Inflammatory macrophage treated with lipopolysaccharide for 4 hours (primary cell): ENCODE measurements at regions not wholly inside any gene's neighbourhood (a gene's known extent, or its start where the extent isn't known, plus 50 kb on each side); places are given as distances from the start of the nearest gene placed in this dataset.
"Not testable (repeated sequence)": the region's sequence is repeated elsewhere in the genome, so short reads cannot be mapped to it uniquely, and the experiment has no call there.

Source experiments
- DNase-seq: peaks from one replicate; pipeline ENCODE4 v3.0.0-alpha.2; 2020

- DNase-seq = no peak
Observed at GRCh38 chr3:169029674-169030285, 633.7 kb downstream of the MECOM start.

- no peak for DNase-seq
Observed at GRCh38 chr3:169028716-169029115, 634.8 kb downstream of the MECOM start.

- no peak for DNase-seq
Observed at GRCh38 chr3:169026543-169027182, 636.8 kb downstream of the MECOM start.

GRCh38 chr3:169022457-169022856, 641.1 kb downstream of the MECOM start:
- DNase-seq = no peak

- DNase-seq = no peak
Observed at GRCh38 chr3:169020371-169020770, 643.1 kb downstream of the MECOM start.

- DNase-seq = no peak
Observed at GRCh38 chr3:169009453-169009852, 654.1 kb downstream of the MECOM start.

GRCh38 chr3:169008776-169009358, 654.6 kb downstream of the MECOM start:
- no peak for DNase-seq

- no peak for DNase-seq
Observed at GRCh38 chr3:169007145-169007544, 656.4 kb downstream of the MECOM start.

GRCh38 chr3:169006398-169006797, 657.1 kb downstream of the MECOM start:
- not testable (repeated sequence) for DNase-seq

GRCh38 chr3:169002689-169003088, 660.8 kb downstream of the MECOM start:
- no peak for DNase-seq

- DNase-seq = no peak
Observed at GRCh38 chr3:168998792-168999191, 664.7 kb downstream of the MECOM start.

GRCh38 chr3:168997488-168997887, 666.0 kb downstream of the MECOM start:
- DNase-seq = no peak

- DNase-seq = no peak
Observed at GRCh38 chr3:168996622-168997021, 666.9 kb downstream of the MECOM start.

GRCh38 chr3:168995129-168995528, 668.4 kb downstream of the MECOM start:
- DNase-seq = no peak

- no peak for DNase-seq
Observed at GRCh38 chr3:168991803-168992202, 671.7 kb downstream of the MECOM start.

GRCh38 chr3:168990621-168991020, 672.9 kb downstream of the MECOM start:
- DNase-seq = no peak

GRCh38 chr3:168990134-168990533, 673.4 kb downstream of the MECOM start:
- DNase-seq = no peak

- no peak for DNase-seq
Observed at GRCh38 chr3:168989396-168989795, 674.1 kb downstream of the MECOM start.

GRCh38 chr3:168988853-168989252, 674.7 kb downstream of the MECOM start:
- no peak for DNase-seq

- DNase-seq = no peak
Observed at GRCh38 chr3:168984872-168985271, 678.6 kb downstream of the MECOM start.

- DNase-seq = no peak
Observed at GRCh38 chr3:168983046-168983445, 680.5 kb downstream of the MECOM start.

- DNase-seq = no peak
Observed at GRCh38 chr3:168981396-168981795, 682.1 kb downstream of the MECOM start.

- no peak for DNase-seq
Observed at GRCh38 chr3:168977716-168978374, 685.7 kb downstream of the MECOM start.

- no peak for DNase-seq
Observed at GRCh38 chr3:168976969-168977368, 686.5 kb downstream of the MECOM start.
